Stomach (tissue), 4 donors: ENCODE measurements at regions not wholly inside any gene's neighbourhood (a gene's known extent, or its start where the extent isn't known, plus 50 kb on each side); places are given as distances from the start of the nearest gene placed in this dataset.

Source experiments
- EP300 ChIP-seq: sonication (generic); formaldehyde crosslinking; IDR thresholded peaks from one replicate; pipeline ENCODE4 v1.6.1; 2017; ENCODE audit warnings: antibody characterized with exemption
- POLR2A ChIP-seq, 4 donors: fragments of 450-650 bp; IDR thresholded peaks; one replicate each; pipeline ENCODE4 v1.6.1; 2016; ENCODE audit warnings: antibody characterized with exemption in 4 of 4, control low read depth in 2 of 4, mild to moderate bottlenecking in 1 of 4, moderate library complexity in 1 of 4
- TF ChIP-seq, protein P1 (sequence below), 7 experiments: fragments of 450-650 bp in 4 of 7; fragments of 200-600 bp in 3 of 7; sonication (generic) in 3 of 7; IDR thresholded peaks; one replicate each; pipeline ENCODE4 v1.5.1; 2016 to 2019; ENCODE audit warnings: antibody characterized with exemption in 7 of 7, control low read depth in 2 of 7, mild to moderate bottlenecking in 1 of 7

GRCh38 chr12:107590814-107591375 is 94.7 kb upstream of the PWP1 start:
- TF ChIP-seq, protein P1, sequence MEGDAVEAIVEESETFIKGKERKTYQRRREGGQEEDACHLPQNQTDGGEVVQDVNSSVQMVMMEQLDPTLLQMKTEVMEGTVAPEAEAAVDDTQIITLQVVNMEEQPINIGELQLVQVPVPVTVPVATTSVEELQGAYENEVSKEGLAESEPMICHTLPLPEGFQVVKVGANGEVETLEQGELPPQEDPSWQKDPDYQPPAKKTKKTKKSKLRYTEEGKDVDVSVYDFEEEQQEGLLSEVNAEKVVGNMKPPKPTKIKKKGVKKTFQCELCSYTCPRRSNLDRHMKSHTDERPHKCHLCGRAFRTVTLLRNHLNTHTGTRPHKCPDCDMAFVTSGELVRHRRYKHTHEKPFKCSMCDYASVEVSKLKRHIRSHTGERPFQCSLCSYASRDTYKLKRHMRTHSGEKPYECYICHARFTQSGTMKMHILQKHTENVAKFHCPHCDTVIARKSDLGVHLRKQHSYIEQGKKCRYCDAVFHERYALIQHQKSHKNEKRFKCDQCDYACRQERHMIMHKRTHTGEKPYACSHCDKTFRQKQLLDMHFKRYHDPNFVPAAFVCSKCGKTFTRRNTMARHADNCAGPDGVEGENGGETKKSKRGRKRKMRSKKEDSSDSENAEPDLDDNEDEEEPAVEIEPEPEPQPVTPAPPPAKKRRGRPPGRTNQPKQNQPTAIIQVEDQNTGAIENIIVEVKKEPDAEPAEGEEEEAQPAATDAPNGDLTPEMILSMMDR (IDR thresholded peaks at IDR 0.05) = no peak
- TF ChIP-seq EP300 = no peak
- TF ChIP-seq POLR2A (IDR thresholded peaks at IDR 0.05) = no peak
